Cardiac muscle cell (in vitro differentiated cells and primary cell): ENCODE measurements at regions not wholly inside any gene's neighbourhood (a gene's known extent, or its start where the extent isn't known, plus 50 kb on each side); places are given as distances from the start of the nearest gene placed in this dataset.

ENCODE experiments used
- DNase-seq, 2 donors: peaks; one replicate each; pipeline versions ENCODE4 v3.0.0 to v3.0.0-alpha.2; 2010 to 2017; ENCODE audit warnings: low read depth in 1 of 2, low spot score in 1 of 2
- H3K27ac ChIP-seq: fragments of 200-600 bp; sonication (generic); 2 replicates; pipeline ENCODE4 v1.5.1; 2016
- H3K27me3 ChIP-seq: fragments of 200-600 bp; sonication (generic); 2 replicates; pipeline ENCODE4 v1.6.0; 2016; ENCODE audit warnings: control low read depth
- H3K36me3 ChIP-seq: fragments of 200-600 bp; sonication (generic); 2 replicates; pipeline ENCODE4 v1.5.1; 2016; ENCODE audit warnings: control low read depth
- H3K4me1 ChIP-seq: fragments of 200-600 bp; sonication (generic); 2 replicates; pipeline ENCODE4 v1.8.1; 2017; ENCODE audit warnings: low read depth, mild to moderate bottlenecking, mixed run types
- H3K4me3 ChIP-seq: fragments of 200-600 bp; sonication (generic); 2 replicates; pipeline ENCODE4 v1.5.1; 2016; ENCODE audit warnings: mild to moderate bottlenecking
- H3K9me3 ChIP-seq: fragments of 200-600 bp; sonication (generic); 2 replicates; pipeline ENCODE4 v1.5.1; 2017; ENCODE audit warnings: low read depth, mild to moderate bottlenecking, control low read depth
- CTCF ChIP-seq: IDR thresholded peaks from 2 replicates; pipeline ENCODE4 v1.5.1; 2012; ENCODE audit warnings: low read depth, mild to moderate bottlenecking, low read length

GRCh38 chr3:67094167-67094566, 96.1 kb downstream of the KBTBD8 start:
- no peak for DNase-seq
- Histone ChIP-seq H3K27me3 (no peaks in the 10 kb centered on the region), H3K27ac (no peak overlapping the region), H3K9me3 (no peaks in the 10 kb centered on the region), H3K4me1 (peaks cover 19% of the 10 kb centered on the region), H3K36me3 (no peaks in the 10 kb centered on the region), H3K4me3 (no peak overlapping the region)
- TF ChIP-seq CTCF: no peak

GRCh38 chr3:67094774-67095173, 96.7 kb downstream of the KBTBD8 start:
- H3K27ac ChIP-seq: no peak overlapping the region
- TF ChIP-seq CTCF: no peak

GRCh38 chr3:67104388-67104787, 106.3 kb downstream of the KBTBD8 start:
- Histone ChIP-seq H3K36me3 (no peaks in the 10 kb centered on the region), H3K4me3 (no peak overlapping the region), H3K4me1 (peaks cover 2% of the 10 kb centered on the region), H3K9me3 (no peaks in the 10 kb centered on the region), H3K27ac (no peak overlapping the region), H3K27me3 (no peaks in the 10 kb centered on the region)
- no peak for DNase-seq
- TF ChIP-seq CTCF: no peak

More at GRCh38 chr3:67094774-67095173, 96.7 kb downstream of the KBTBD8 start:
- Histone ChIP-seq H3K4me3 (no peak overlapping the region), H3K36me3 (no peaks in the 10 kb centered on the region), H3K27me3 (no peaks in the 10 kb centered on the region), H3K9me3 (no peaks in the 10 kb centered on the region), H3K4me1 (peaks cover 19% of the 10 kb centered on the region)
- DNase-seq: peak; percentile 35 to 55

GRCh38 chr3:67106874-67107273, 108.8 kb downstream of the KBTBD8 start:
- TF ChIP-seq CTCF: no peak
- no peaks in the 10 kb centered on the region for H3K36me3 ChIP-seq
- H3K27me3 ChIP-seq: no peaks in the 10 kb centered on the region
- peaks cover 4% of the 10 kb centered on the region for H3K4me1 ChIP-seq
- H3K9me3 ChIP-seq: no peaks in the 10 kb centered on the region
- no peak for DNase-seq
- H3K4me3 ChIP-seq: no peak overlapping the region
- H3K27ac ChIP-seq: no peak overlapping the region

- no peaks in the 10 kb centered on the region for H3K27me3 ChIP-seq
- DNase-seq: peak; percentile 59 to 71
- H3K27ac ChIP-seq: no peak overlapping the region
- no peaks in the 10 kb centered on the region for H3K36me3 ChIP-seq
- no peaks in the 10 kb centered on the region for H3K9me3 ChIP-seq
- no peak overlapping the region for H3K4me3 ChIP-seq
- peak; percentile 70 for TF ChIP-seq CTCF
- peaks cover 4% of the 10 kb centered on the region for H3K4me1 ChIP-seq
These were observed 111.6 kb downstream of the KBTBD8 start for GRCh38 chr3:67109651-67110204.
